Astrocyte of the cerebellum (primary cell): ENCODE measurements at regions not wholly inside any gene's neighbourhood (a gene's known extent, or its start where the extent isn't known, plus 50 kb on each side); places are given as distances from the start of the nearest gene placed in this dataset.

ENCODE experiments used
- DNase-seq: peaks from one replicate; pipeline ENCODE4 v3.0.0-alpha.2; 2011; ENCODE audit warnings: low read depth
- H3K4me3 ChIP-seq: 2 replicates; pipeline ENCODE4 v1.5.1; 2011; ENCODE audit warnings: mild to moderate bottlenecking, low read depth, low read length, moderate library complexity
- CTCF ChIP-seq: IDR thresholded peaks from 2 replicates; pipeline ENCODE4 v1.5.1; 2012; ENCODE audit warnings: low read length, low read depth, moderate library complexity, mild to moderate bottlenecking; ENCODE audit errors: missing control alignments
- in situ Hi-C: cut with HindIII; loops from 2 replicates; pipeline ENCODE4 v1.10.0; 2017; ENCODE audit warnings: low sequenced_read_pairs

GRCh38 chr13:34346626-34347025 is 528.7 kb downstream of the RFC3 start:
- no peak overlapping the region for H3K4me3 ChIP-seq
- in situ Hi-C loops = no loop called here
- no peak for TF ChIP-seq CTCF
- DNase-seq = no peak

- H3K4me3 ChIP-seq = no peak overlapping the region
- in situ Hi-C loops = no loop called here
- no peak for DNase-seq
- no peak for TF ChIP-seq CTCF
Observed at GRCh38 chr13:34347784-34348573, 530.0 kb downstream of the RFC3 start.

- TF ChIP-seq CTCF = no peak
- DNase-seq = peak; percentile 98
- H3K4me3 ChIP-seq = no peak overlapping the region
- in situ Hi-C loops = no loop called here
Observed at GRCh38 chr13:34349091-34349722, 531.3 kb downstream of the RFC3 start.

- no peak for DNase-seq
- TF ChIP-seq CTCF = no peak
- H3K4me3 ChIP-seq = no peak overlapping the region
- in situ Hi-C loops = no loop called here
Observed at GRCh38 chr13:34350671-34351070, 532.7 kb downstream of the RFC3 start.

- H3K4me3 ChIP-seq = no peak overlapping the region
- in situ Hi-C loops = no loop called here
- TF ChIP-seq CTCF = no peak
- DNase-seq = no peak
Observed at GRCh38 chr13:34351134-34351533, 533.2 kb downstream of the RFC3 start.

GRCh38 chr13:34352958-34353357 is 535.0 kb downstream of the RFC3 start:
- in situ Hi-C loops = no loop called here
- no peak overlapping the region for H3K4me3 ChIP-seq
- TF ChIP-seq CTCF = no peak
- no peak for DNase-seq
